HepG2 (cell line): ENCODE measurements at regions not wholly inside any gene's neighbourhood (a gene's known extent, or its start where the extent isn't known, plus 50 kb on each side); places are given as distances from the start of the nearest gene placed in this dataset.

Source experiments
- USF2 ChIP-seq, 2 experiments: sonication (generic) in 1 of 2; formaldehyde crosslinking in 1 of 2; IDR thresholded peaks; 2 replicates each; pipeline versions ENCODE4 v1.5.1 to v1.6.1; 2011 to 2020; ENCODE audit warnings: borderline replicate concordance in 1 of 2, low read depth in 1 of 2, low read length in 1 of 2, mild to moderate bottlenecking in 1 of 2, missing genetic modification reagents in 1 of 2, moderate library complexity in 1 of 2
- ZBED4 ChIP-seq: sonication (generic); formaldehyde crosslinking; IDR thresholded peaks from 2 replicates; pipeline ENCODE4 v1.4.0; 2020; ENCODE audit warnings: missing genetic modification reagents, borderline replicate concordance
- ZNF224 ChIP-seq: sonication (generic); formaldehyde crosslinking; IDR thresholded peaks from 2 replicates; pipeline ENCODE4 v1.5.0; 2020; ENCODE audit warnings: mild to moderate bottlenecking, missing genetic modification reagents
- ZNF713 ChIP-seq: sonication (generic); formaldehyde crosslinking; IDR thresholded peaks from 2 replicates; pipeline ENCODE4 v1.4.0; 2020; ENCODE audit warnings: mild to moderate bottlenecking, missing genetic modification reagents
- ZNF788 ChIP-seq: sonication (generic); formaldehyde crosslinking; IDR thresholded peaks from 2 replicates; pipeline ENCODE4 v1.5.0; 2020; ENCODE audit warnings: mild to moderate bottlenecking, missing genetic modification reagents, borderline replicate concordance
- TF ChIP-seq, protein P1 (sequence below): sonication (generic); formaldehyde crosslinking; IDR thresholded peaks from 2 replicates; pipeline ENCODE4 v1.4.0; 2020; ENCODE audit warnings: missing genetic modification reagents

DNA sequence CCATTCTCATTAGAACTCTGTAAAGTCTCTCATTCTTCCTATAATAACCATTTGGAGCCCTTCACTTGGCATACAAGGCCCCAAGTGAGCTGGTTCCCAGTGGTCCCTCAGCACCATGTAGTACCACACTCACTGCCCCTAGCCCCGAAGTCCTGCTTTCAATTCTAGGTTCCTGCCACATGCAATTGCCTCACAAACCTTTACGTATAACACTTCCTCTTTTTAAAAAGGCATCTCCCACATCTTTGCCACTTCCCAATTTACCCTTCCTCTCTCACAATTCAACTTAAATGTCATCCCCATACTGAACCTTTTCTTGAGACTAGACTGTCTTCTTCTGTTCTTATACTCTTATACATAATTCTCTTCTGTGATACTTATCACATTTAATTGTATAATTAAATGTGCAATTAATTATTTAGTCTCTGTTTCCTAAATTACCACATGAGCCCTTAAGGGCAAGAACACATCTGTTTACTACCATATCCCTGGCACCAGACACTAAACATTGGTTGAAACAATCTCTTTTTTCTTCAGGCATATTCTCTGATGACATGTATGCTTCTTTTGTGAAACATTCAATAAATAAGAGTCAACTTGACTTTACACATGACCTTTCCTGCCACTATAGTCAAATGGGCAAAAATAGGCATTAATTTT lies 304.0 kb downstream of the SPRY2 start (continued):
- TF ChIP-seq ZNF788 (CRISPR knock-in tag), result no peak
- TF ChIP-seq ZBED4 (CRISPR knock-in tag), result no peak
- no peak for TF ChIP-seq ZNF224 (CRISPR knock-in tag)
- no peak for TF ChIP-seq USF2 (IDR thresholded peaks at IDR 0.05; ENCODE audit: low read depth, low read length)
- no peak for TF ChIP-seq USF2 (CRISPR knock-in tag; IDR thresholded peaks at IDR 0.05; ENCODE audit: borderline replicate concordance)
- TF ChIP-seq ZNF713, result no peak
- TF ChIP-seq, protein P1, sequence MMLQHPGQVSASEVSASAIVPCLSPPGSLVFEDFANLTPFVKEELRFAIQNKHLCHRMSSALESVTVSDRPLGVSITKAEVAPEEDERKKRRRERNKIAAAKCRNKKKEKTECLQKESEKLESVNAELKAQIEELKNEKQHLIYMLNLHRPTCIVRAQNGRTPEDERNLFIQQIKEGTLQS, result no peak
